Neuronal stem cell (in vitro differentiated cells): ENCODE measurements at regions not wholly inside any gene's neighbourhood (a gene's known extent, or its start where the extent isn't known, plus 50 kb on each side); places are given as distances from the start of the nearest gene placed in this dataset.

Source experiments
- DNase-seq: peaks from one replicate; pipeline ENCODE4 v3.0.0-alpha.2; 2013; ENCODE audit warnings: low spot score
- H2AFZ ChIP-seq: one replicate; pipeline ENCODE4 v1.6.1; 2013; ENCODE audit warnings: mild to moderate bottlenecking, low read length, inconsistent platforms
- H2AK5ac ChIP-seq: 2 replicates; pipeline ENCODE4 v1.6.1; 2013; ENCODE audit warnings: low read depth, mild to moderate bottlenecking, inconsistent platforms, low read length, moderate library complexity, mixed read lengths
- H2BK120ac ChIP-seq: 2 replicates; pipeline ENCODE4 v1.6.1; 2013; ENCODE audit warnings: low read depth, mild to moderate bottlenecking, inconsistent platforms, low read length, moderate library complexity, mixed read lengths
- H2BK12ac ChIP-seq: one replicate; pipeline ENCODE4 v1.6.1; 2013; ENCODE audit warnings: low read length, inconsistent platforms
- H2BK15ac ChIP-seq: 2 replicates; pipeline ENCODE4 v1.6.1; 2013; ENCODE audit warnings: mild to moderate bottlenecking, low read length, inconsistent platforms, mixed read lengths
- H2BK5ac ChIP-seq: one replicate; pipeline ENCODE4 v1.6.1; 2013; ENCODE audit warnings: inconsistent platforms, mild to moderate bottlenecking, low read length, moderate library complexity
- H3K14ac ChIP-seq: one replicate; pipeline ENCODE4 v1.6.1; 2013; ENCODE audit warnings: low read length, inconsistent platforms
- H3K18ac ChIP-seq: 2 replicates; pipeline ENCODE4 v1.6.1; 2013; ENCODE audit warnings: low read length, inconsistent platforms
- H3K23ac ChIP-seq: 2 replicates; pipeline ENCODE4 v1.6.1; 2013; ENCODE audit warnings: low read depth, mild to moderate bottlenecking, mixed read lengths, low read length, inconsistent platforms; ENCODE audit not compliant: poor library complexity
- H3K27ac ChIP-seq: replicated peaks from 3 replicates; pipeline ENCODE4 v1.5.1; 2013; ENCODE audit warnings: low read length, inconsistent platforms
- H3K27me3 ChIP-seq, 3 experiments: 2 replicates each; pipeline ENCODE4 v1.6.1; 2013; ENCODE audit warnings: low read length in 3 of 3, mild to moderate bottlenecking in 2 of 3, inconsistent platforms in 1 of 3, low read depth in 1 of 3, mixed read lengths in 1 of 3, moderate library complexity in 1 of 3; ENCODE audit not compliant: control insufficient read depth in 3 of 3, insufficient read depth in 3 of 3
- H3K36me3 ChIP-seq, 2 donors: replicated peaks in 1 of 2; 2 replicates each; pipeline ENCODE4 v1.6.1; 2013; ENCODE audit warnings: low read length in 2 of 2; ENCODE audit not compliant: control insufficient read depth in 2 of 2, insufficient read depth in 2 of 2
- H3K4ac ChIP-seq: 2 replicates; pipeline ENCODE4 v1.6.1; 2013; ENCODE audit warnings: inconsistent platforms, mild to moderate bottlenecking, low read length, moderate library complexity
- H3K4me1 ChIP-seq, 2 donors: 1 replicate in 1 of 2; 2 replicates in 1 of 2; pipeline ENCODE4 v1.6.1; 2013; ENCODE audit warnings: low read length in 2 of 2, low read depth in 1 of 2; ENCODE audit not compliant: control insufficient read depth in 2 of 2, insufficient read depth in 1 of 2
- H3K4me2 ChIP-seq: one replicate; pipeline ENCODE4 v1.6.1; 2013; ENCODE audit warnings: mild to moderate bottlenecking, low read length, inconsistent platforms; ENCODE audit not compliant: insufficient read depth, poor library complexity, severe bottlenecking
- H3K4me3 ChIP-seq, 2 donors: 2 replicates each; pipeline ENCODE4 v1.5.1; 2013; ENCODE audit warnings: low read length in 2 of 2, mild to moderate bottlenecking in 2 of 2, inconsistent platforms in 1 of 2, moderate library complexity in 1 of 2
- H3K79me1 ChIP-seq: one replicate; pipeline ENCODE4 v1.6.1; 2013; ENCODE audit warnings: low read depth, mild to moderate bottlenecking, inconsistent platforms, low read length, moderate library complexity
- H3K9ac ChIP-seq: one replicate; pipeline ENCODE4 v1.6.1; 2013; ENCODE audit warnings: mild to moderate bottlenecking, low read depth, low read length, inconsistent platforms; ENCODE audit not compliant: poor library complexity
- H3K9me3 ChIP-seq, 2 donors: replicated peaks in 1 of 2; 2 replicates each; pipeline versions ENCODE3 to v1.6.1; 2013; ENCODE audit warnings: low read length in 2 of 2, mild to moderate bottlenecking in 2 of 2, inconsistent platforms in 1 of 2, low read depth in 1 of 2, mixed read lengths in 1 of 2, moderate library complexity in 1 of 2; ENCODE audit not compliant: control insufficient read depth in 2 of 2, insufficient read depth in 1 of 2
- H4K8ac ChIP-seq: one replicate; pipeline ENCODE4 v1.6.1; 2013; ENCODE audit warnings: low read depth, mild to moderate bottlenecking, inconsistent platforms, low read length, moderate library complexity
- H4K91ac ChIP-seq: one replicate; pipeline ENCODE4 v1.6.1; 2013; ENCODE audit warnings: low read length, low read depth, mild to moderate bottlenecking, inconsistent platforms; ENCODE audit not compliant: poor library complexity
- WGBS, 2 donors: extraction: QIAGEN DNeasy Blood & Tissue Kit; methylation state at CpG; one replicate each; pipeline ENCODE4 v1.1.7; 2013; ENCODE audit warnings: missing lambda C conversion rate in 2 of 2, mixed read lengths in 1 of 2; ENCODE audit not compliant: insufficient read length in 2 of 2, insufficient replicate concordance in 1 of 2; ENCODE audit errors: extremely low coverage in 2 of 2; 5-methylcytosine and 5-hydroxymethylcytosine counted together

- no peak overlapping the region for H3K4ac ChIP-seq
- H3K36me3 ChIP-seq, result no peaks in the 10 kb centered on the region
- no peak overlapping the region for H3K9ac ChIP-seq
- H2BK15ac ChIP-seq, result no peak overlapping the region
- H3K9me3 ChIP-seq, result no peaks in the 10 kb centered on the region
- H4K8ac ChIP-seq, result no peak overlapping the region
- no peaks in the 10 kb centered on the region for H3K27me3 ChIP-seq
- WGBS, 2 donors, result no CpG with 5 or more reads among the region's 4 CpGs
- H3K4me2 ChIP-seq, result no peak overlapping the region
- H3K27ac ChIP-seq, result no peak overlapping the region
- peaks cover 0 to 2% of the 10 kb centered on the region in 2 donors for H3K4me1 ChIP-seq
- H3K14ac ChIP-seq, result no peak overlapping the region
- no peak overlapping the region for H2BK5ac ChIP-seq
- no peak overlapping the region for H3K23ac ChIP-seq
- no peak overlapping the region for H2BK120ac ChIP-seq
- H3K18ac ChIP-seq, result no peak overlapping the region
- no peak overlapping the region for H2BK12ac ChIP-seq
- no peak overlapping the region for H4K91ac ChIP-seq
- H2AK5ac ChIP-seq, result no peak overlapping the region
- DNase-seq, result no peak
- H3K4me3 ChIP-seq, result no peak overlapping the region
- H2AFZ ChIP-seq, result no peak overlapping the region
- no peaks in the 10 kb centered on the region for H3K79me1 ChIP-seq
Measured at GRCh38 chr13:77417897-77418296, 91.0 kb upstream of the MYCBP2 start.

DNA sequence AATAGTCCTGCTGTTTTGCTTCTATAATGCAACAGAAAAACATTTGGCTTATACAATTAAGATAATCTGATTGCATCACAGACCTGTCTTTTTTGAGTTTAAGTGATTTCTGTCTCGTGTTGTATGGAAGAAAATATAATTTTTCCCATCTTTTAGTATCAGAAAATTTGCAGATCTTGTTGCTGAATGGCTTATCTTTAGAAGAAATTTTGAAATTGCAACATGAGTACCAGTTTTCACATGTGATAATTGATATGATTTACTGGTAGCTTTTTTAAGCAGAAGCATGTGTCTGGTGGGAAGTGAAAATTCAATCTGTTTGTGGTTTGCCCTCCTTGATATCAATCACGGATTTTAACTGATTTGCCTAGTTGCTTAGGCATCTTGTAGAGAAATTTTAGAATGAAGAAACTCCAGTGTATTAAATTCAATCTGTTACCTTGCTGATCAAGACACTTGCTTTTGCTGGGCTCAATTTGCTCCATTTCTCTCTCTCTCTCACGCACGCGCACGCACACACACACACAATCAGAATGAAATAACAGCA lies 89.8 kb upstream of the MYCBP2 start:
- Histone ChIP-seq H2BK15ac (no peak overlapping the region), H4K8ac (no peak overlapping the region), H3K18ac (no peak overlapping the region)

DNA sequence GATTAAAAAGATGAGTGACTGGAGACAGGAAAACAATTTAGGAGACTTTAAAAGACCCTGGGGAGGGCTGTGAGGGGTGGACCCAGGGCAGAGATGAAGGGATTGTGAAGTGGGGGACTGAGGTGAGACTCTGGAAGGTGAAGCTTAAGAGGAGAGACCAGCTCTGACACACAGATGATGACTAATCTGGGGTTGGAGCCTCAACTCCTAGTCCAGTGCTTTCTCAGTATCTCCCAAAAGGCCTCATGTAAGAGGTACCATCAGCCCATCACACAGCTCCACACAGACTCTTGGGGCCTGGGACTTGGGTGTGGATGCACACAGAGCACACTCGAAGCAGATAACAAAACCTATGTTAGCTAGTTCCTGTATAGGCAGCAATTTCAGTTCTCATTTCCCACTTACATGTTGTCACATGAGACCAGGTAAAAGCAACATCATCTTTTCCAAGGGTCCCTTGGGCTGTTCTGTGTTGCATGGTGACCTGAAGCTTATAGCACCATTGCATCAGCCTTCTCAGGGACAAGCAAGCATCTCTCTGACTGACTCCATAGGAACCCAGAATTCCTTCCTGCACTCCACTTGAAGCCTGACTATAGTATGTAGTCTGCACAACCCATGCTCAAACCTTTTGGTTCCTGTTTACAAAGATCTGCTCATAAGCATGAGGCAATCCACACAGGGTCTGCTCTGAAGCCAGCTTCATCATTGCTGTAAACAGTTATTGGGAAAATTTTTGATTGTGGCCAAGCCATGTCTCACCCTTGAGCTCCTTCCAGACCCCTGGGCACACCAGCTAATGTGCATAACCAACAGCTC lies 88.6 kb upstream of the MYCBP2 start:
- no CpG with 5 or more reads among the region's 1 CpG for WGBS, 2 donors
- H2BK12ac ChIP-seq, result no peak overlapping the region
- H3K4ac ChIP-seq, result no peak overlapping the region
- no peaks in the 10 kb centered on the region for H3K79me1 ChIP-seq
- no peaks in the 10 kb centered on the region for H3K36me3 ChIP-seq
- H3K18ac ChIP-seq, result no peak overlapping the region
- H3K4me3 ChIP-seq, result no peak overlapping the region
- no peak overlapping the region for H3K23ac ChIP-seq
- no peak overlapping the region for H2BK120ac ChIP-seq
- H2AK5ac ChIP-seq, result no peak overlapping the region
- H2BK15ac ChIP-seq, result no peak overlapping the region
- no peaks in the 10 kb centered on the region for H3K27me3 ChIP-seq
- H4K8ac ChIP-seq, result no peak overlapping the region
- H2BK5ac ChIP-seq, result no peak overlapping the region
- H2AFZ ChIP-seq, result no peak overlapping the region
- no peak overlapping the region for H3K14ac ChIP-seq
- peaks cover 0 to 2% of the 10 kb centered on the region in 2 donors for H3K4me1 ChIP-seq
- no peak overlapping the region for H3K4me2 ChIP-seq
- H3K9ac ChIP-seq, result no peak overlapping the region
- H3K27ac ChIP-seq, result no peak overlapping the region
- H4K91ac ChIP-seq, result no peak overlapping the region
- no peak for DNase-seq
- no peaks in the 10 kb centered on the region for H3K9me3 ChIP-seq

More for the DNA sequence above, 89.8 kb upstream of the MYCBP2 start:
- no peak overlapping the region for H3K4me3 ChIP-seq
- H3K4ac ChIP-seq, result no peak overlapping the region
- H4K91ac ChIP-seq, result no peak overlapping the region
- H3K9ac ChIP-seq, result no peak overlapping the region
- no peak overlapping the region for H2AK5ac ChIP-seq
- H2BK120ac ChIP-seq, result no peak overlapping the region
- no peak overlapping the region for H2BK5ac ChIP-seq
- no peak overlapping the region for H3K14ac ChIP-seq
- H2AFZ ChIP-seq, result no peak overlapping the region
- no peaks in the 10 kb centered on the region for H3K36me3 ChIP-seq
- no peak overlapping the region for H2BK12ac ChIP-seq
- H3K9me3 ChIP-seq, result no peaks in the 10 kb centered on the region
- H3K27ac ChIP-seq, result no peak overlapping the region
- DNase-seq, result no peak
- H3K4me1 ChIP-seq, result peaks cover 0 to 2% of the 10 kb centered on the region in 2 donors
- H3K79me1 ChIP-seq, result no peaks in the 10 kb centered on the region
- no peak overlapping the region for H3K23ac ChIP-seq
- no peaks in the 10 kb centered on the region for H3K27me3 ChIP-seq
- no CpG with 5 or more reads among the region's 6 CpGs for WGBS, 2 donors
- no peak overlapping the region for H3K4me2 ChIP-seq

DNA sequence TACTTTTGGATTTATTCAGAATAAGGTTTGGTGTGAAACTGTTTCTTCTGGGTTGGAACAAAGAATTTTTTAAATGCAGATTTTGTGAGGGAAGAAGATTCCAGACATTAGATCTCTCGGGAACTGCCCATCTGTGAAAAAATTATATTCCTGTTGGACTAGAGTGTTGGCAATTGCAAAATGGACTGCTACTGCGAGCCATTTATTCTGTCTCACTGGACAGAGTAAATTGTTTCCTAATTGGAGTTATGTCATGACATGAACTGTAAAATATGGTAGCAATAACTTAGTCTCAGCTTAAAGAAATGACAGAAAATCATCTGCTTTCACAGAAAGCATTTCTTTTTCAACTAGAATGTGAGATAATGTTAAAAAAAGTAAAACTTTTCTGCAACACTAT lies 86.0 kb upstream of the MYCBP2 start:
- Histone ChIP-seq H2BK120ac (no peak overlapping the region), H3K9me3 (no peaks in the 10 kb centered on the region), H3K18ac (no peak overlapping the region), H2BK5ac (no peak overlapping the region), H3K4me1 (peaks cover 0 to 5% of the 10 kb centered on the region in 2 donors), H3K14ac (no peak overlapping the region), H4K8ac (no peak overlapping the region), H3K27me3 (no peaks in the 10 kb centered on the region), H3K27ac (no peak overlapping the region), H3K23ac (no peak overlapping the region), H3K4ac (no peak overlapping the region), H3K4me2 (no peak overlapping the region), H3K9ac (no peak overlapping the region), H3K79me1 (peaks cover 1% of the 10 kb centered on the region), H4K91ac (no peak overlapping the region), H3K4me3 (no peak overlapping the region), H2BK12ac (no peak overlapping the region), H2BK15ac (no peak overlapping the region), H3K36me3 (no peaks in the 10 kb centered on the region), H2AK5ac (no peak overlapping the region), H2AFZ (no peak overlapping the region)
- no CpG with 5 or more reads among the region's 2 CpGs for WGBS, 2 donors
- DNase-seq, result no peak
